ENCODE measurements at regions not wholly inside any gene's neighbourhood (a gene's known extent, or its start where the extent isn't known, plus 50 kb on each side); places are given as distances from the start of the nearest gene placed in this dataset.
A peak's percentile ranks its signal among the peaks of the same experiment; 100 is the strongest.
"Not testable (repeated sequence)": the region's sequence is repeated elsewhere in the genome, so short reads cannot be mapped to it uniquely, and the experiment has no call there.

DNA sequence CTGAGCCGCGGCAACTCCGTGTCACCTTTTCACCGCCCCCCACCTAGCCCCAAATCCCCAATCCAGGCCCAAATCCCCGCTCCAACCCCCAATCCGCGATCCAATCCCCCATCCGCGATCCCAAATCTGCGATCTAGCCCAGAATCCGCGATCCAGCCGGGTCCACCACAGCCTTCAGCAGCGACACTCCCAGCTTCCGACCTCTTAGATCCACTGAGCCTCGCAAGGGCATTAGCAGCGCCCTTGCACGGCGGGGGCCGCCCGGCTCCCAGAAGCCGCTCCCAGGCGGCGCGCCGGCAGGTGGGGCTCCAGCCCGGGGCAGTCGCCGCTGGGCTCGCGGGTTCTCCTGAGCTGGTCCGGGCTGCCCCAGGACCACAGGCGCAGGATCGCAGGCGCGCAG is 116.1 kb upstream of the TPTE start:
- peak; percentile 21 for DNase-seq (ENCODE audit: low read depth)

DNA sequence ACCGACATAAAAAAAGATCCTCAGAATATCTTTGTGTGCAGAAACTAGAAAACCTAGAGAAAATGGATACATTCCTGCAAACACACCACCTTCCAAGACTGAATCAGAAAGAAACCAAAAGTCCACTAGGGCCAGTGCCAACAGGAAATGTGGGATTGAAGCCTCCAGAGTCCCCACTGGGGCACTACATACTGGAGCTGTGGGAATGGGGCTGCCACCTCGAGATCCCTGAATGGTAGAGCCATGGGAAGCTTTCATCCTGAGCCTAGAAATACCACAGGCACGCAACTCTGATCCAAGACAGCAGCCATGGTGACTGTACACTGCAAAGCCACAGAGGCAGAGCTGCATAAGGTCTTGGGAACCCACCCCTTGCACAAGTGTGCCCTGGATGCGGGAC is 111.6 kb upstream of the TPTE start:
- DNase-seq (ENCODE audit: low read depth) = peak; percentile 50

DNA sequence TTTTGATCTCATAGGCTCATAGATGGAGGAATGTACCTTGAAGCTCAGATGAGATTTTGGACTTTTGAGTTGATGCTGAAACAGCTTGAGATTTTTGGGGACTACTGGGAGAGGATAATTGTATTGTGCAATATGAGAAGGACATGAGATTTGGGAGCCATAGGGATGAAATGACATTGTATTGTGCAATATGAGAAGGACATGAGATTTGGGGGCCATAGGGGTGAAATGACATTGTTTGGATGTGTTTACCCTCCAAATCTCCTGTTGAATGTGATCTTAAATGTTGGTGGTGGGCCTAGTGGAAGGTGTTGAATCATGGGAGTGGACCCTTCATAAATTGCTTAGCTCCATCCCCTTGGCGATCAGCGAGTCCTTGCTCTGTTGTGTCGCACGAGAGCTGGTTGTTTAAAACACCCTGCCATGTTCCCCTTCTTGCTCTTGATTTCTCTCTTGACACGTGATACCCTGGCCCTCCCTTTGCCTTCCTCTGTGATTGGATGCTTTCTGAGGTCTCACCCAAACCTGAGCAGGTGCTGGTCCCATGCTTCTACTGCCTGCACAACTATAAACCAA is 110.9 kb upstream of the TPTE start:
- DNase-seq (ENCODE audit: low read depth) = not testable (repeated sequence)

DNA sequence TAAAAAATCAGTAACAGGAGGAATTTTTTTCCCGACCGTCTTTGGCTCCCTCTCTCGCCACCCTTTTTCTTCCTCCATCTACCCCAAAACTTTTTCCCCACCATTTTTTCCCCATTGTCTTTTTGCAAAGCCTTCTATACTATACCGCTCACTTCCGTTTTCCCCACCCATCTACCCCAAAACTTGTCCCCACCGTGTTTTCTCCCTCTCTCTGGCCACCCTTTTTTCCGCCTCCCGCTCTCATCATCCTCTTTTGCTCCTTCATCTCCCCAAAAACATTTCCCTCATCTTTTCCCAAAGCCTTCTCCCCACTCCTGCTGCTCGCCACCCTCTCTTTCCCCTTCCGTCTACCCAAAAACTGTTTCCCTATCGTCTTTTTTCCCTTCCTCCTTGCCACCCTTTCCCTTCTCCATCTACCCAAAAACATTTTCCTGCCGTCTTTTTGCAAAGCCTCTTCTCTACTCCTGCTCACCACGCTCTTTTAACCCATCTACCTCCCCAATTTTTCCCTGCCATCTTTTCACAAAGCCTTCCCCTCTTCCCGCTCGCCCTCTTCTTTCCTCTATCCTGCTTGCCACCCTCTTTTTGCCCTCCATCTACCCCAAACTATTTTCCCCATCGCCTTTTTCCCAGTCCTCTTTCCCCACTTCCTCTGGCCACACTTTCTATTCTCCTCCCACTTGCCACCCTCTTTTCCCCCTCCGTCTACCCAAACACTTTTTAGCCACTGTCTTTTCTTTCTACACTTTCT is 109.4 kb upstream of the TPTE start:
- DNase-seq (ENCODE audit: low read depth) = not testable (repeated sequence)

DNA sequence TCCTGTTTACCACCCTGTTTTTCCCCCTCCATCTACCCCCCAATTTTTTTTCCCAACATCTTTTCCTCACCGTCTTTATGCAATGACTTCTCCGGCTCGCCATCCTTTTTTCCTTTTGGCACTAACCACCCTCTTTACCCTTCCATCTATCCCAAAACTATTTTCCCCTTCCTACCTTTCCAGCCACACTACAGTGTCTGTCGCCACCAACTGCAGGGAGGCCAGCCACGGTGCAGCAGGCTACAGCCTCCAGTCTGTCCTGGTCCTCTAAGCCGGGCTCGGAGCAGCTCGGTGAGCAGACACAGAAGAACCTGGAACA is 108.5 kb upstream of the TPTE start:
- not testable (repeated sequence) for DNase-seq (ENCODE audit: low read depth)

DNA sequence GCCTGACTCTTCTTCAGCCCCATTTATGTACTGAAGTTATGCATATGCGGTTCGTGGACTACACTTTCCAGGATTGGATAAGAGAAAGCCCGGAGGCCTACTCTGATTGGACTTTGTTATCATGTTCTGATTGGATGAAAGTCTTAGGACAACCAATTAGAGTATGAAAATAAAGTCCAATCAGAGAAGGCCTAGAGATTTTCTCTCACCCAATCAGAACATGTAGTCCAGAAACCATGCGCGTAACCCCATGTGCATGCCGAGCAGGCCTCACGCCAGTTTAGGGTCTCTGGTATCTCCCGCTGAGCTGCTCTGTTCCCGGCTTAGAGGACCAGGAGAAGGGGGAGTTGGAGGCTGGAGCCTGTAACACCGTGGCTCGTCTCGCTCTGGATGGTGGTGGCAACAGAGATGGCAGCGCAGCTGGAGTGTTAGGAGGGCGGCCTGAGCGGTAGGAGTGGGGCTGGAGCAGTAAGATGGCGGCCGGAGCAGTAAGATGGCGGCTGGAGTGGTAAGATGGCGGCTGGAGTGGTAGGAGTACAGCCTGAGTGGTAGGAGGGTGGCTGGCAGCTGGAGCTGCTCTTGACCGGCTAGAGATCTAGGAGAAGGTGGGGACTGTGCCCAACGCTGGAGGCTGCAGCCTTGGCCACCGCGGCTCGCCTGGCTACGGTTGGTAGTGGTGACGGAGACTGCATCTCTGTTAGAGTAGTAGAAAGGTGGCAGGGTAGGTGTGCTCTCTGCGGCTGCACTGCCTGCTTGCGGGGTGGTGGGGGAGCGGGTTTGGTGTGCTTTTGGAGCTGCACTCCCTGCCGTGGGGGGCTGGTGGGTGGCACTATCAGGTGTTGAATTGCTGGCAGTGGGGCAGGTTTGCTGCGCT is 107.9 kb upstream of the TPTE start:
- DNase-seq (ENCODE audit: low read depth) = peak; percentile 95

DNA sequence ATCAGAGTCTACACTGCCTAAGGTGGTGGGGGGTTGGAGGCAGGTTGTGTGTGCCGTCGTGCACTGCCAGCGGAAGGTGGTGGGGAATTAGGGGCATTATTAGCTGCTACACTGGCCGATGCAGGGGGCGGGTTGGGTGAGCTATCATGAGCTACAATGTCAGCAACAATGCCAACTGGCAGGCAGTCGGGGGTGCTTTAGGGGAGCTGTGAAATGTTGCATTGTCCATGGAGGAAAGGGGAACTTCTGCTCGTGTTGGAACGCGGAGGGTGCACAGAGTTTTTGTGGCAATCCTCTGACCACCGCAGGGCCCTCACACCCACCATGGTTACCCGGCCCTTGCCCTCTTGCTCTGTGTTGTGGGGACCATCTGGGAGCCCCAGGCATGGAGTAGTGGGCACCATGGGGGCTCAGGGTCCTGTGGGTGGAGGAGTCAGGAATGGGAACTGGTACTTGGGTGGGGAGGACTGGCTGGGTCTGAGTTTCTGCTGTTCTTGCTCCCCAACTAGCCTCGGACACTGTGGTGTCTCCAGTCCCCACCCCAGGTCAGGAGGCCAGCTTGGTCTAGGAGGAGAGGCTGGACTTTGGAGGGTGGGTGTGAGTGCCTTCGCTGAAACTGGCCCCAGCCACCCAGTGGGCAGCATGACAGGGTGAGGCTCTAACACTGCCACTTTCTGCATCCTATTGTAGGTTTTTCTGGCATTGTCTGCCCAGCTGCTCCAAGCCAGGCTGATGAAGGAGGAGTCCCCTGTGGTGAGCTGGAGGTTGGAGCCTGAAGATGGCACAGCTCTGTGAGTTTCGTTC is 107.1 kb upstream of the TPTE start:
- not testable (repeated sequence) for DNase-seq (ENCODE audit: low read depth)

DNA sequence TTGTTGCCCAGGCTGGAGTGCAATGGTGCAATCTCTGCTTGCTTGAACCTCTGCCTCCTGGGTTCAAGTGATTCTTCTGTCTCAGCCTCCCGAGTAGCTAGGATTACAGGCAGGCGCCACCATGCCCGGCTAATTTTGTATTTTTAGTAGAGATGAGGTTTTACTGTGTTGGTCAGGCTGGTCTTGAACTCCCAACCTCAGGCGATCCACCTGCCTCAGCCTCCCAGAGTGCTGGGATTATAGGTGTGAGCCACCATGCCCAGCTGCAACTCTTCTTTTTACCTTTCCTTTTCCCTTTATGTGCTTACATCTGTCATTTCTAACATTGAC is 106.5 kb upstream of the TPTE start:
- DNase-seq (ENCODE audit: low read depth) = not testable (repeated sequence)

DNA sequence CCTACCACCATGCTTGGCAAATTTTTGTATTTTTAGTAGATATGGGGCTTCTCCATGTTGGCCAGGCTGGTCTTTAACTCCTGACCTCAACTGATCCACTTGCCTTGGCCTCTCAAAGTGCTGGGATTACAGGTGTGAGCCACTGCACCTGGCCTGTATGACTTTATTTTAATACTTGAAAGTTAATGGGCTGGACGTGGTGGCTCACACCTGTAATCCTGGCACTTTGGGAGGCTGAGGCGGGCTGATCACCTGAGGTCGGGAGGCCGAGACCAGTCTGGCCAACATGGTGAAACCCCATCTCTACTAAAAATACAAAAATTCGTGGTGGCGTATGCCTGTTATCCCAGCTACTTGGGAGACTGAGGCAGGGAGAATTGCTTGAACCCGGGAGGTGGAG is 105.9 kb upstream of the TPTE start:
- not testable (repeated sequence) for DNase-seq (ENCODE audit: low read depth)

DNA sequence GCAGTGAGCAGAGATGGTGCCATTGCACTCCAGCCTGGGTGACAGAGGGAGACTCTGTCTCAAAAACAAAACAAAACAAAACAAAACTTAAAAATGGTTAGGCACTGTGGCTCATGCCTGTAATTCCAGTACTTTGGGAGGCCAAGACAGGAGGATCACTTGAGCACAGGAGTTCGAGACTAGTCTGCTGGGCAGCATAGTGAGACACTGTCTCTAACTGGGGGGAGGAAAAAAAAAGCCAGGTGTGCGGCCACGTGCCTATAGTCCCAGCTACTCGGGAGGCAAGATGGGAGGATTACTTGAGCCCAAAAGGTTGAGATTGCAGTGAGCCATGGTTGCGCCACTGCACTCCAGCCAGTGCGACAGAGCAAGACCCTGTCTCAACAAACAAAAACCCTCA is 105.5 kb upstream of the TPTE start:
- peak; percentile 47 for DNase-seq (ENCODE audit: low read depth)

DNA sequence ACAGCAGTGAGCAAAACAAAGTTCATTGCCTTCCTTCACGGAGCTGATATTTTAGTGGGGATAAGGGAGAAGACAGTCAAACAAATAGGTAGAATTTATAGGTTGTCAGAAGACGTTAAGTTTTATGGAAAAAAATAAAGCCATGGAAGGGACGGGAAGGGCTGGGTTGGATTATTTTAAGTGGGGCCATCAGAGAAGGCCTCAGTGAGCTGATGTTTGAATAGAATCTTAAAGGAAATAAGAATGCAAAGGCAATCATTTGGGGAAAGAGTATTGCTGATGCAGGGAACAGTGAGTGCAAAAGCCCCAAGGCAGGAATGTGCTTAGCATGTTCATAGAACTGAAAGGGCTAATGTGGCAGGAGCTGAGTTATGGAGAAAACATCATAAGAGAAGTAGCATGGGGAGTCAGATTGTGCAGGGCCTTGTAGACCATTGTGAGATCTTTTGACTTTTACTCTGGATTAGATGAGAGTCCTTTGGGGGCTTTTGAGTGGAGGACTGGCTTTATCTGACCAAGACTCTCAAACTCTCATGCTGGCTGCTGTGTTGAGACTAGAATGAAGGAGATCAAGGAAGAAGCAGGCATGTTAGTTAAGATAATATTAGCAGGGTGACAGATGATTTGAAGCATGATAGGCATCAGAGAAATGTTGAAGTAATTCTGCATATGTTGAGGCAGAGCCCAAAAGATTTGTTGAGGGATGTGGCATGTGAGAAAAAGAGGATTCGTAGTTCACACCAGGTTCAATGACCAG is 104.5 kb upstream of the TPTE start:
- DNase-seq (ENCODE audit: low read depth) = peak; percentile 30

DNA sequence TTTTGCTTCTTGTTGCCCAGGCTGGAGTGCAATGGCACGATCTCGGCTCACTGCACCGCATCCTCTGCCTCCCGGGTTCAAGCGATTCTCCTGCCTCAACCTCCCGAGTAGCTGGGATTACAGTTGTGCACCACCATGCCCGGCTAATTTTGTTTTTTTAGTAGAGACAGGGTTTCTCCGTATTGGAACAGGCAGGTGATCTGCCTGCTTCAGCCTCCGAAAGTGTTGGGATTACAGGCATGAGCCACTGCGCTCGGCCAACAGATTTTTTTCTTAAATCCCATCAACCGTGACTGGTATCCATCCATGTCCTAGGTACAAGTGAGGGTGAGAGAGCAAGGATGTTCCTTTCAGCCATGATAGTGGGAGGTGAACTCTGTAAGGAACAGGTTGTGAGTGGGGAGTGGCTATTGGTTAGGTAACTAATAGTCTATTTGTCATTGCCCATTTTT is 103.8 kb upstream of the TPTE start:
- DNase-seq (ENCODE audit: low read depth) = peak; percentile 30

DNA sequence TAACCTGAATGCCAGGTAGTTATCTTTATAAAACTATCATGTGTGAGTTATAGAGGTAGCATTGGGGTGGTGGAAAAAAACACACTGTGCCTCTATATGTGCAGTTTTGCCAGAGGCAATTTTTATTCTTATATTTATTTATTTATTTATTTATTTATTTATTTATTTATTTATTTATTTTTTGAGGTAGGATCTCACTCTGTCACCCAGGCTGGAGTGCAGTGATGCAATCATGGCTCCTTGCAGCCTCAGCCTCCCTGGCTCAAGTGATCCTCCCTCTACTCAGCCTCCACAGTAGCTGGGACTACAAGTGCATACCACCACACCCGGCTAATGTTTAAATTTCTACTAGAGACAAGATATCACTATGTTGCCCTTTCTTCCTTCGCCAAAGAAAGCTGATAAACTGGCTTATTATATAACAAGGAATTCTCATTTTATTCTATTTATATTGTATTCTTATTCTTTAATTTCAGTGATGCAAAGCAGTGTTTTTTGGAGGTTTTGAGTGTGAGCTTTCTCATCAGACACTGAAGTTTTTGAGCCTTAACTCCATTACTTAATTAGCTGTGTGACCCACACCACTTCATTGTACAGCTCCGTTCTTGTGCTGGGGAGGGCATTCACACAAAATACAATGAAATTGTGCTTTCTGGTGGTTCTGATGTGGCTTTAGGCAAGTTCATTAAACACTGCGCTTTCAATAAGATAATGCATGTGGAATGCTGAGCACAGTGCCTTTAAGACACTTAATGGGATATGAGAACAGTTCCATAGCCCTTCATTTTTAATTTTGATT is 102.9 kb upstream of the TPTE start:
- peak; percentile 2 for DNase-seq (ENCODE audit: low read depth)

DNA sequence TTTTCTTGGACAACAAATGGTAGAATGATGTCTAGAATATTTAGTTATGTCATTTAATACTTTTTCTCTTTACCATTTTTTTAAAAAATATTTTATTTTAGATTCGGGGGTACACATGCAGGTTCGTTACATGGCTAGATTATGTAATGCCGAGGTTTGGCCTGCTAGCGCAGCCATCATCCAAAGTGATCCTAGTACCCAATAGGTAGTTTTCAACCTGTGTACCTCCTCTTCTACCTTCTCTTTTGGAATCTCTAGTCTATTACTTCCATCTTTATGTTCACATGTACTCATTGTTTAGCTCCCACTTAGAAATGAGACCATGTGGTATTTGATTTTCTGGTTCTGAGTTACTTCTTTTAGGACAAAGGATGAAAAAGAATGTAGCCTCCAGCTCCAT is 100.2 kb upstream of the TPTE start:
- not testable (repeated sequence) for DNase-seq (ENCODE audit: low read depth)

DNA sequence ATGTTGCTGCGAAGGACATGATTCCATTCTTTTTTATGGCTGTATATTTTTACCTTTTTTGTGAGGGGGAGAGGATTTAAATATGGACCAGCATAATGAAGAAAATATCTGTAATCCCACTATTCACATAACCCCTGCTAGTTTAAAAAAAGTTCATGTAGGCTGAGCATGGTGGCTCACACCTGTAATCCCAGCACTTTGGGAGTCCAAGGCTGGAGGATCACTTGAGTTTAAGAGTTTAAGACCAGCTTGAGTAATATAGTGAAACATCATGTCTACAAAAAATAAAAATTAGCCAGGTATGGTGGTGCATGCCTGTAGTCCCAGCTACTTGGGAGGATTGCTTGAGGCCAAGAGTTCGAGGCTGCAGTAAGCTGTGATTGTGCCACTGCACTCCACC is 99.8 kb upstream of the TPTE start:
- not testable (repeated sequence) for DNase-seq (ENCODE audit: low read depth)

DNA sequence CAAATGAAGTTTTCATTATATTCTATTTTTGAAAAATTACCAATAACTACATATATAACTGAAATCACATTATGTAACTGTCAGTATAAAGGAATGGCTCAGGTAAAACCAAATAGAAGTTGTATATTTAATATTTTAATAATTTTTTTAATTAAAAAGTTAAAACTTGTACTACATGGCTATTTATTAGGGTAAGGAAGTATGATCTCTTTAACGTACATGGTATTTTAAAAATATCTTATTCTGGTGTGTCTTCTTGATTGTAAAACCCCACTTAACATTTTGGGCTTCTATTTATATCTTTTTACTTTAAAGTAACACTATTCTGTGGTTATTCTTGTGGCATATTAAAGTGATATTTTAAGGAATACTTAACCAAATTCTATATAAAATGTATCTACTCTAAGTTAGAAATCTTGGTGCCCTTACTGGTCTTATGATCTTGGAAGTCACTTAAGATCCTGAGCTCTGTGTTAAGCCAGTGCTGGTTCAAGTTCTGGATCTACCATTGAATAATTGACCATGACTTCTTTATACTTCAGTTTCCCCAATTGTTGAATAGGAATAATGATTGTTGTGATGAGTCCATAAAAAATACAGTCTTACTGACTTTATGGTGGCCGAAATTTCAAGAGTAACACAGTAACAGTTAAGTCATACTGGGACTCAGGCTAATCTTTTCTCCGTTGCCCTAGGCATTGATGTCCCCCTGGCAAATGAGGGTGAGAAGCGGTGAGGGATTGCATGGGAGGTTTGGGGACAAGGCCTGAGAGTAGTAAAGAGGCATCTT is 97.1 kb upstream of the TPTE start:
- peak; percentile 39 for DNase-seq (ENCODE audit: low read depth)

DNA sequence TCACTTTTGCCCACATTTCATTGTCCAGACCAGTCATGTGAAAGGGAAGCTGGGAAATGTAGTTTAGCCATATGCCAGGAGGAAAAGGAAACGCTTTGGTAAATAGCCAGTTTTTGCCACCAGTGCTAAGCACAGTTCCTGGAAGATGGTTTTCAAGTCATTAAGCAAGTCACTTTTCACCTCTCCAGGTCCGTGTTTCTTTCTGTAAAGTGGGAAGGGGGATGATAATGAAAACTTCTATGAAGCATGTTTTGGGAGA is 96.6 kb upstream of the TPTE start:
- not testable (repeated sequence) for DNase-seq (ENCODE audit: low read depth)

DNA sequence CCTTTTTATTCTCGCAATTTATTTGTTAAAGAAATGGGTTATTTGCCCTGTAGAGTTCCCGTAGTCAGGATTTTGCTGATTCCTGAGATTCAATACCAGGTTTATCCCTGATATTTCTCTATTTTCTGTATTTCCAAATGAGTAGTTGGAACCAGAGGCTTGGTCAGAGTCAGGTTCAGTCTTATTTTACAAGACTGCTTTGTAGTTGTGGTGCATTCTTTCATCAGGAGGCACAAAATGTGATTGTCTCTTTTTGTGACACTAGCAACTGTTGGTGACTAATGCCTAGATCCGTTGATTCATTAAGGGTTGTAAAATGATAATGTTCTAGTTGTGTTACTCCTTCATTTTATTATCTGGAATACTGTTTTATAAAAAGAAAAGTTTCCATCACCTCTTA is 95.5 kb upstream of the TPTE start:
- DNase-seq (ENCODE audit: low read depth) = no peak

DNA sequence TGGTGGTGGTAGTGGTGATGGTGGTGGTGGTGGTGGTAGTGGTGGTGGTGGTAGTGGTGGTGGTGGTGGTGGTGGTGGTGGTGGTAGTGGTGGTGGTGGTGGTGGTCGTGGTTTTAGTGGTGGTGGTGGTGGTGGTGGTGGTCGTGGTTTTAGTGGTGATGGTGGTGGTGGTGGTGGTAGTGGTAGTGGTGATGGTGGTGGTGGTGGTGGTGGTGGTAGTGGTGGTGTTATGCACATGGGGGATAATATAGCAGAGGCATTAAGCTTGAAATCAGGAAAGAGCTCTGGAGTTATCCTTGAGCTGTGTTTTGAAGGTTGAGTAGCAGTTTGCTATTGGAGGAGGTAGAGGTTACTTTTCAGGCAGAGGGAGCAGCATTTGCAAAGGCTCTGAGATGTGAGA is 94.6 kb upstream of the TPTE start:
- not testable (repeated sequence) for DNase-seq (ENCODE audit: low read depth)

DNA sequence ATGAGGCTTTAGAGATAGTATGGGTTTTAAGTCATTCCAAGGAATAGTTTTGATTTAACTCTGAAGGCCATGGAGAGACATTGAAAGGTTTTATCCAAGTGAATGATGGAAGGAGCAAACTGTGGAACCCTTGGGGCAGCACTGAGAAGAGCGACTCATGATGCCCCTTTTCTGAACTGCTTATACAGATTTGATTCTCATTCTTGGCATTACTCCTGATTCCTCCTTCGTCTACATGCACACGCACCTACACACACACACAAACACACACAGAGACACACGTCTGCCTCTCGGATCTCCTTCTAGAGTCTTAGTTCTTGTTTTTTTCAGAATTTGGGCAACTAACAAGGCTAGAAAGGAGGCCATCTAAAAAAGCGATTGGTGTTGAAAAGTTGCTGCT is 94.1 kb upstream of the TPTE start:
- not testable (repeated sequence) for DNase-seq (ENCODE audit: low read depth)
